Activated CD8-positive, alpha-beta memory T cell treated with anti-CD3 and anti-CD28 coated beads for 48 hours (primary cell): ENCODE measurements at regions not wholly inside any gene's neighbourhood (a gene's known extent, or its start where the extent isn't known, plus 50 kb on each side); places are given as distances from the start of the nearest gene placed in this dataset.

Experiments used
- DNase-seq, 3 experiments: peaks; one replicate each; pipeline ENCODE4 v3.0.0-alpha.2; 2020; ENCODE audit warnings: low read depth in 2 of 3, low spot score in 2 of 3

DNA sequence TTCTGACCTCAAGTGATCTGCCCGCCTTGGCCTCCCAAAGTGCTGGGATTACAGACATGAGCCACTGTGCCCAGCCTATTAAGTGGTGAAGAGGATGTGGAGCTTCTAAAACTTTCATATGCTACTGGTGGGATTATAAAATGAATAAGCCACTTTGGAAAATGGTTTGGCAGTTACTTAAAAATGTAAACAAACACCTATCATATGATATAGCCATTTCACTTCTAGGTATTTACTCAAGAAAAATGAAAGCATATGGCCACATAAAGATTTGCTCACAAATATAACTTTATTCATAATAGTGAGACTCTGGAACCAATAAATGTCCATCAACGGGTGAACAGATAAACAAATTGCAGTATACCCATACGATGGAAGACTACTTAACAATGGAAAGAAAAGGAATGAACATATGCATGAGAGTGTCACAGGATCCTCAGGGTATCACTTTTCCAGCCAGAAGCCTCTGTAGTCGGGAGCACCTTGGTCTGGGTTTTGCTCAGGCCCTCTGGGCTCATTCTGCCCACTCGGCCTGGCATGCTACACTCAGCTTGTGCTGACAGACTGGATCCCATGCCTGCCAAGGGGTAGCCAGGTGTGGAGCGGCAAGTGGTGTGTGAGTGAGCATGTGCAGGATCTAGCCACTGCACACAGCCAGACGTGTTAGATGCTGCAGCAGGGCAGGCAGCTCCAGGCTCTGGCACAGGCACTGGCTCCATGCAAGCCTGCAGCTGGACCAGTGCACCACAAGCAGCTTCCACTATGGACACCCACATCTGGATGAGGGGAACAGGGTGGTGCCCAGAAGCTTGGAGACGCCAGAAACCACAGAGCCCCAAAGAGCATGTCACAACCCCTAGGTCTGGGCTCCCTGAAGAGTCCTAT lies 213.2 kb upstream of the DIO3 start:
- DNase-seq, result no peak

DNA sequence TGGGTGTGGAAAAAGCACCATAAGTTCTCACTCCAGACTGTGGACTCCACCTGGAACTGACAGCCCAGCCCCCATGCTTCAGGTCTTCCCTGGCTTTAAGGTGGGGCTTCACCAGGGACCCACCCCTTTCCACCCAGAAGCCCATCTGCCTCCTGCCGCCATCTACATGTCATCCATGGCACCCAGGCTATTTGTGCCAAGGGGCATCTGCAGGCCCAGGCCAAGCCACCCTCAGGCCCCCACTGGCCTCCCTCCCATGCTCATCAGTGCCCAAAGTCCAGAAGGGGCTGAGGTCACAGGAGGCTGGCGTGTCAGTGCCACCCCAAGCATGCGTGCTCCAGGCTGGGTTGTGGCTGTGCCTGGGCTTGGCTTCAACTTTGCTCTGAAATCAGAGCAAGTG lies 212.2 kb upstream of the DIO3 start:
- DNase-seq, result no peak

DNA sequence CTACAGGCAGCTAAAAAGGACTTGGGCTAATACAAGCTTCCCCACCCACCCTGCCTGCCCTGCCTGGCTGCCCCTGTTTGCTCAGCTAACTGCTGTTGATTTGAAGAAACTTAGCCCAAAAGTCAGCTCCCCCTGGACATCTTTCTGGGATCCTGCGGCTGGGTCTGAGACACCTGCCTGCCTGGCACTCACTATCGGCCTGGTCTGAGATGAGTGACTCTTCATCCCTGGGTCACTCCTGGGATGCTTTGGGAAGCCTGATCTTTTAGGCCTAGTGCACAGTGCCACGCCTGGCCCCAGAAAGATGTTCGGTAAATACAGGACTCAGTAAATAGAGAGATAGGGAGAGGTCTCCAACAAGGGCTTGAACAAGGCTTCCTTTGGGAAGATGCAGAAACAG lies 211.3 kb upstream of the DIO3 start:
- no peak for DNase-seq

DNA sequence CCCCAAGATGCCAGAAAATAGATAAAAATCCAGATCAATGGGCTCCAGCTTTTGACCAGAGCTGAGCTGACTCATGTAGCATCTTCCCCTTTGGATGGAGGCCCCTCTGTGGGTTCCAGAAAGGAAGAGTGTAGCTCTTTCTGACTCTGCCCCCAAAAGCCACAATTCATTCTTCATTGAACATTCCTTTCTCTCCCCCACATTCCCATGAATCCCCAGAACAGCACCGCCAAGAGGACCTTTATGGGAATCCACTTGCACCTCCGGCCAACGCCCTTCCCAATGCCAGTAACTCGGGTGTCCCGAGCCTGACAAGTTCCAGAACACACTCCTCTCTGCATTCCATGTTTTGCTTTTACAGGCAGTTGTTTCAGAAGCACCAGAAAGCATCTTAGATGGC lies 210.6 kb upstream of the DIO3 start:
- DNase-seq, result no peak

DNA sequence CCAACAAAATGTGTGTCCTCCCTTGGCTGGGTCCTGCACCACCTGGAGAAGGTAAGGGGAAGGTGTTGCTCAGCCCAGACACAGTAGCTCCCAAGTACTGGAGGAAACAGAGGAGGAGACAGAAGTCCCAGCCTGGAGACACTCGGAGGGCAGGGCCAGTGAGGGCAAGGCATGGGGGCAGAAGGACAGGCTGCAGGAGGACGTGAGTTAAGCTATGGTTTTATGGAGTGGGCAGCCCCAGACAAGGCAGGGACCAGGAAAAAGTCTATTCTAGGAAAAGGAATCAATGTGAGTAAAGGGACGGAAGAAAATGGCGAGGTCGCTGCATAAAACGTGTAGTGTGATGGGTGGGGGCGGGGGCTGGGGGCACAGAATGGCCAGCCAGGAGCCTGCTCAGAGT lies 210.1 kb upstream of the DIO3 start:
- no peak for DNase-seq

DNA sequence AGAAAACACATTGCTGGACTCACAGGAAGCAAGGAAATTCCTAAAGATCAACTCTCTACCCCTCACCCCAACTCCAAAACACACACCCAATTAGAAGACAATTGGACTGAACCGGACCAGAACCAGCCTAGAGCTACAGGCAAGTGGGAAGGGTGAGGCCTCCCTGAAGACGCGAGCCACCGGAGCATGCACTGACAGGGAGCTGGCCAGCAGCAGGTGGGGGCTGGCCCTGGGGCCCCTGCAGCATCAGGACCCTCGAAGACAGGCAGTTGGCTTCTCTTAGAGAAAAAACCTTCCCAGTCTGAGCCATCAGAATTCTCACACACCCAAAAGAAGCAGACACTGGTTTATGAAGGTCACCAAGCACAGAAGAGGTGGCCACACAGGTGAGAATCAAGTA lies 209.5 kb upstream of the DIO3 start:
- no peak for DNase-seq

DNA sequence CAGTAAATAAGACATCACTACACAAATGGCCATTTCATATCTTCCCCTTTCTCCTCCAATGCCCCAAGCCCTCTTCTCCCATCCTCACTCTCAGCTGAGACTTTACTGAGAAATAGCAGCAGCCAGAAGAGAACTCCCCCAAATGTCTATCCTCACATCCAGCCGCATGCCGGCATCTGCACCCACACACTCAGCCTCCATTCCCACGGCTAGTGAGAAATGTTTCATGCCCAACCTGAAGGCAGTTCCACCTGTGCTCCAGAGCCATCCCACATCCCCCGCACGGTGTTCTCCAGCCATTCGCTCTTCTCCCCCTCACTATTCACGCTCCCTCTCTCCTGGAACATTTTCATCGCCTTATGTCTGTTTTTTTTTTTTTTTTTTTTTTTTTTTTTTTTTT lies 208.7 kb upstream of the DIO3 start:
- DNase-seq, result no peak

DNA sequence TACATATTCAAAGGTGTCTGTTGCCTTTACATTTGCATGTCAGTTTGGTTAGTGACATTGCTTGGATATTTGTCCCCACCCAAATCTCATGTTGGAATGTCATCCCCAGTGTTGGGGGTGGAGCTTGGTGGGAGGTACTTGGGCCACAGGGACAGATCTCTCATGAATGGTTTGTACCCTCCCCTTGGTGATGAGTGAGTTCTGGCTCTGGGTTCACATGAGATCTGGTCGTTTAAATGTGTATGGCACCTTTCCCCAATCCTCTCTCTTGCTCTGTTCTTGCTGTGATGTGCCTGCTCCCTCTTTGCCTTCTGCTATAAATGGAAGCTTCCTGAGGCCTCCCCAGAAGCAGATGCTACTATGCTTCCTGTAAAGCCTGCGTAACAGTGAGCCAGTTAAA lies 207.9 kb upstream of the DIO3 start:
- DNase-seq, result no peak

DNA sequence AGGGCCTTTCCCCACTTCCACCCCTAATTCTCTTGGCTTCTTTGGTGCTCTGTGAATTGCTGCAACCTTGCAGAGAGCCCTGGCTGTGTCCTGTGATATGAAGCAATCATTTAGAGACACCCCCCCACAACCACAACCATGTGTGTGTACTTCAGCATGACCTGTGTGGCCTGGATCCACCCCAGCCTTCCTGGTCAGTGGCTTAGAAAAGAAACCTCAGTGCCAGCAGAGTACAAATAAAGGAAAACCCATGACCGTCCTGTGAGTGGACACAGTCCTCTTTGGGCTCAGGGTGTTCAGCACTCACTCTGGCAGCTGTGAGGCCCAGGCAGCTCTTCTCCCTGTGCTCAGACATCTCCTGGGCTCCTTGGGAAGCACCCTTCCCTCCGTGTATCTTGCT lies 206.6 kb upstream of the DIO3 start:
- DNase-seq, result no peak

DNA sequence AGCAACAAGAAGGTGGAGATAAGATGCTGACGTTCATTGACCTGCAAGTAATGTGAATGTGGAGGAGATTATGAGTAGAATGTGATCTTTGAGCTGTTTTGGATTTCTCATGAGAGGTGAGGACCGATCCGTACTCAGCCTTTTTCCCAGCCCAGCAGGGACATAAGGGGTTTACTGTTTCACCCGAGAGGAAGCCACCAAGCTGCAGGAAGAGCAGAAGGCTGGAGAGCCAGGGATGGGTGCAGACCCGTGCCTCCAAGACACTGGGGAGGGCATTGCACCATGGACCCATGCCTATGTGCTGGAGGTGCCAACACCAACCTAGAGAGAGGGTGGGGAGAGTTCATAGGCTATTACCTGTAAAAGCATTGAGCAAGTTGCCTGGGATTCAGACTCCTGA lies 206.0 kb upstream of the DIO3 start:
- no peak for DNase-seq

DNA sequence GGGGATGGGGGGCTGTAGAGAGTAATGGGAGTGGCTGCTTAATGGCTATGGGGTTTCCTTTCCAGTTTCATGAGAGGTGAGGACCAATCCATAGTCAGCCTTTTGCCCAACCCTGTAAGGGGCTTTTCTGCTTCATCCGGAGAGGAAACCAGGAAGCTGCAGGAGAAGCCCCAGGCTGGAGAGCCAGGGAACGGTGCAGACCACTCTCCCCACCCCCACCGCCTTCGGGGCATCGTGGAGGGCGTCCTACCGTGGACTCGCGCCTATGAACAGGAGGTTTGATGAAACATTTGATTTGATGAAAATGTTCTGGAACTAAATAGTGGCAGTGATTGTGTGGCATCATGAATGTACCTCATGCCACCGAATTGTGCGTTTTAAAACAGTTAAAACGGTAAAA lies 204.3 kb upstream of the DIO3 start:
- DNase-seq, result no peak

DNA sequence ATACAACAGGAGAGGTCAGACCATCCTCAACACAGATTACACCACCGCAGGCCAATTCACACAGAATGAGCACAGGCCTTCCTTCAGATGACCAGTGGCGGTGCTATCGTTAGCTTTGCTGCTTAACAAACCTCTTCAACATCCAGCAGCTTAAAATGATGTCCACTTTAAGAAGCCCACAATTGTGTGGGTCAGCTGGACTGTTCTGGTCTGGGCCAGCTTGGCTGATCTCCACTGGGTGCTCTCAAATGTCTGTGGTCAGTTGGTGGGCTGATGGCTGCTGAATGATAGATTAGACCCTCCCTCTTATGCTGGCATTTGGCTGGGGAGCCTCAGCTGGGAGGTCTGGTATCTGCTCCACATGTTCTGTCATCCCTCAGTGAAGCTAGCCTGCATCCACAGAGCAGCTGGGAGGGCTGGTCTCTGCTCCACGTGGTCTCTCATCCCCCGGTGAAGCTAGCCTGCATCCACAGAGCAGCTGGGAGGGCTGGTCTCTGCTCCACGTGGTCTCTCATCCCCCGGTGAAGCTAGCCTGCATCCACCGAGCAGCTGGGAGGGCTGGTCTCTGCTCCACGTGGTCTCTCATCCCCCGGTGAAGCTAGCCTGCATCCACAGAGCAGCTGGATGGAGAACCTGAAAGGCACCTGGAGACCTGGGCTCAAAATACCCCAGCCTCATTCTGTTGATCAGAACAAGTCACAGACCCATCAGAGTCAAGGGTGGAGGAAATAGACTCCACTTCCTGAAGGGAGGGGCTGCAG lies 203.6 kb upstream of the DIO3 start:
- no peak for DNase-seq

DNA sequence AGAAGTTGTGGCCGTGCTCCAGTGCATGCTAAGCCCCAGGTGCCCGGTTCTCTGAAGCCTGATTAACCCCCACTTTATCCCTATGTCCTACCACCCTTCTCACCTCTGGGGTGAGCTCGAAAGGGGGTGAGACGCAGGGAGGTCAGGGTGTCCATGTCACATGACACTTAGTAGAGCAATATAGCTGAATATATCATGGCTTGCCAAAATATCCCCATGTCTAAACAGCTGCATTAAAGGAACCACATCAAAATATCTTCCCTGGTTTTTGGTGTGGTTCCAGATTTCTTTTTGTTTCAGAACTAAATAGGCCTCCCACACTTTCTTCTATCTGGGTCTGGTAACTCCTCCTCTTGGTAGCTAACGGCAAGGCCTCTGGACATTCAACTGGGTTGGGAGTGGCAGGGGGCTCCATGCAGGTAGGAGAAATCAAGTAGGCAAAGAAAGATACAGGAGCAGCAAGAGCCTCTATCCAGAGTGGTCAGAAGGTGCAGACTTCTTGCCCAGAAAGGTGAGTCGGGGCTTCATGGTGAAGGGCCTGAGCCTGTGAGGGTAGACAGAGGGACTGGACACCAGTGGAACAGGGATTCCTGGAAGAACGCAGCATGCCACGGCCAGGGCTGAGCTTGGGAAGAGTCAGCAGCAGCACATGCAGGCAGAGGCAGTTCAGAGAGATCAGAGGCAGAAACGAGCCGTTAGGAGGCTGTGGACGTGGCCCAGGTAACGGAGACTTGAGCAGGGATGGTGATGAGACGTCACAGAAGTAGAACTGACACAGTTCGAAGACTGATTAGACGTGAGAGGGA lies 202.8 kb upstream of the DIO3 start:
- no peak for DNase-seq

DNA sequence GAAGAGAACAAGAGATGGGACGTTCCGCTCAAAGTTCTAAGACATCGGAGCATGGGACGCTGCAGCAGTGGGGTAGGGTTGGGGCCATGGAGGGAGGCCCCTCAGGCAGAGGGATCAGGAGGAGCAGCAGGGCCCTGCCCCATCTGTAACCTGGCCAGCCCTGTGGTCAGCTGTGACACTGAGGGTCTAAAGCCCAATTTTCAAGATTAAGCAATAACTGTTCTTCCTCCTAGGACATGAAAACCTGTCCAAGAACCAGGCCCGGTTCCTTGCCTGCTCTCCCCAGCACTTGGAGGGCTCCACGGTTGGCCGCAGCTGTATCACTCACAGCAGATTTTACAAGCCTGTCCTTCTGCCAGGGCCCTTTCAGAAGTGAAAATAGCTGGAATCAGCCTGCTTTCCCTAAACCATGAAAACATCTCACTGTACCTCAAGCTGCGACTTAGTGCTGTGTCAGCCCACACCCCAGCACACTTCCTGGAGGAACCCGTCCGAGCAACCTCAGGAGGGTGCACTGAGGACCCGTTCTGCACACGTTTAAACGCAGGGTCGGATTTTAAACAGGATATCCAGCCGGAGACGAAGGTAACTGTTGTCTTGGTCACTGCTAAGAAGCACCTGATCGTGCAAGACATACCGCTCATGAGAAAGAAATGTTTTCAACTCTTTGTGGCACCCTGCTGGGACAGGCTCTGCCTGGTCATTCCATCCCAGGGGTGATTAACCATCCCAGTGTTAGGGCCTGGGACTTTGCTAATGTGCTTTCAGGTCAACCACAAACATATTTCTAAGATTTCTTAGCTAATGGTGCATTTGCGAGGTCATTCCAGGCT lies 201.9 kb upstream of the DIO3 start:
- DNase-seq, result no peak

DNA sequence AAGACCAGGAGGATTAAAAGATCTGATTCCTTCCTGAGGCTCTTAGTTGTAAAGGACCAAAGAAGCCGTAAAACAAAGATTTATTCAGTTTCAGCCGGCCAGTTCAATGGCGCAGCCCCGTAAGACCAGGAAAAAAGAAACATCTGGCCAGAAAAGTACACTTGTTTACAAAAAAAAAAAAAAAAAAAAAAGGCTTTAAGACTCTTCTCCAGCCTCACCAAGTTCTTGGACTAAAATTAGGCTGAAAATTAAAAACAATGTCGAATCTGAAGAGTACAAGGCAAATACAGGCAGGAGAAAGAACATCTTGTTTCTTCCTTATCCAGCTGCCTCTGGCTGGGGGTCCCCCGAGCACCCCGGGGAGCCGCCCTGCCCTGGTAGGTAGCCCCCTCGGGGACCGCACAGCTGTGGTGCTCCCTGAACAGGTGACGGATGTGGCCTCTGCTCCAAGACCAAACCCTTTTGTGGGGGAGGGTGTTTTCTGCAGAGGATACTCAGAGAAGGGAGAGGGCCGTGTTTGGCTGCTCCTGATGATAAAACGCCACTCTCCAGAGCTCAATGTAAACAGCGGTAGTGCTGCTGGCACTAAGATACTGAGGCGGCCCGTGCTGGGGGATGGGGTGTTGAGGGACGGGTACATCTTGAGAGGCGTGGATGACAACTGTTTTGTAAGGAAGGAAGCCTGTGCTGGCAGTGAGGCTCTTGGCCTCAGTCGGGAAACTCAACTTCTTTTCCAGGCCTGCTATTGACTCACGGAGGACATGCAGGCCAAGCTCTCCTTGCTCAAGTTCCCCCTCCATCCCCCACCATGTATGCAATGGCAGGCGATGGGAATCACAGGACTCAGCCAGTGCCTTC lies 201.0 kb upstream of the DIO3 start:
- DNase-seq, result no peak

DNA sequence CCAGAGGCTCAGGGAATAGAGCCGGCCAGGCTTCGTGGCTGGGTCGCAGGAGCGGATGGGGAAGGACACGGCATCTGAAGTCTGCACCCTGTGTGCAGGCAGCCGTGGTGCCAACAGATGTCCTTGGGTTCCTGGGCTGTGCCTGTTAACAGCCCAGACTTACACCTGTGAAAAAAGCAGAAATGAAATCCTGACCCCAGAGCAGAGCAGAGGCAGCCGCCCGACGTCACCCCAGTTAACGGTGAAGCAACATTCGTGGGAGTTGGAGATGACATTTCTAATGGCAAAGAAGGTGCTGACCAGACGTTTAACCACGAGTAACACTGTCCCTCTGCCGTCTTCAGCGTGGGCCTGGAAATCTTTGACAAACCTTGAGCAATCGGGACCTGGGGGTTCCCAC lies 200.3 kb upstream of the DIO3 start:
- DNase-seq, result no peak

DNA sequence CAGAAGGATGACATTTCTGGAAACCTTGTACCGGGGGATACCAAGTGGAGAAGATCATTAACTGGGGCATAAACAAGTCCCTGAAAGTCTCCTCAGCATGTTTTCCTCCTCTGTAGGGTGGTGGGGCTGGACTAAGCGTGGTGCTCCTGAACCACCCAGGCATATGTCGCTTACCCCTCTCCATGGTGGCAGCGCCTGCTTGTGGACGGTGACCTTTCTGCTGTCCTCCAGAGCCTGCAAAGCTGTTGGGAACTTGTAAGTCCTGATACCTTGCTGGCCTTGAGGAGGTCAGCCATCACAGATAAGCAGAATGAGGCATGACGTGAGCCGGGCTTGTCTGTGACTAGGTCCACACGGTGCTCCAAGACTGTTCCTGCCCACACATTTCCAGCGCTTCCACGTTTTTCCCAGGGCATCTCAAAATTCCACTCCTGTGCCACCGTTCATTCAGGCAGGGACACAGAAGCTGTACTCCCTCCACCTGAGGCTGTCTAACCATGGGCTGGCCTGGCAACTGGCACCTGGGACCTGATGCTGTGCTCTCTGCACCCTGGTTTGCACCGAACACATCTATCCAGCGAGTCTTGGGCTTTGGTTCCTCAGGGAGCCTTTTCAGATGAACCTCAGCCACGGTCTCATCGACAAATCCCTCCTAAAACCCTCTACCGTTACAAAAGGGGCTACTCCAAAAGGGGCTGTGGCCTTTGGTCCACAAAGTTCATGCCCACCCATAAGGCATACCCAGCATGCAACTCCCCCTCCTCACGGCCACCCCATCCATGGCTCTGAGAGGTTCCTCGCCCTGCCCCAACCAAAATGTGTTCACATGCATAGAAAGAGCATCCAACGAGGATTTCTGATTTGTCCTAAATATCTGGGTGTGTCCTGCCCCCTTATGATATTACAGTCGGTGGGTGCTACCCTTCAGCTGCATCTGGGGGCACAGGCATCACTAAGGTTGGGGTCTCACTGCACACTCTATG lies 199.6 kb upstream of the DIO3 start:
- no peak for DNase-seq

DNA sequence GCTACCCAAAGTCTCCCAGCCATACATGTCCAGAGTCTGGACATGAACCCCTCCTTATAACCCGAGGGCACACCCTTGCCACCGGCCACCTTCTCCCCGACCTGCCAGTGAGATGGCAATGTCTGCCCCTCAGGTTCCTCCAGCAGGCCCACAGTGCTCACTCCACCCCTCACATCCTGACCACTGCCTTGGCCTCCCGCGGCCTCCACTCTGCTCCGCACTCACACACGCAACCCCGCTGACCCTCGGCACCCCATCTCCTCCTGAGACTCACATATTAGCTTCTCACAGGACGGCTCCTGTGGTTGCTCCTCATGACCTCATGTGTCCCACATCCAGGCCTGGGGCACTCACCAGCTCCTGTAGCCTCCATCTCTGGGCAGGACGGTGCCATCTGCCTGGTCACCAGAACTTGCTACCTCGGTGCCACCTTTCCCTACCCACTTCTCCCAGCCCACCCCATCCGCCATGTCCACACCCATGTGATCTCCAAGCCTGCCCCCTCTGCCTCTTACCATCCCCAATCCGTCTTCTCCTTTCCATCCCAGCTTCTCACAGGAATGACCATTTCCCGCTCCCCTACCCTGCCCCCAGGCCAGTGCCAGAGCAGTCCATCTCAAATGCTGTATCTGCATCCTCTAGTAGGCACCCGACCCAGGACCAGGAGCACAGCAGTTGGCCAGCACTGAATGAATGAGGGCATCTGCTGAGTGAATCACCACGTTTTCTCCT lies 198.6 kb upstream of the DIO3 start:
- no peak for DNase-seq
